ENCODE measurements at regions not wholly inside any gene's neighbourhood (a gene's known extent, or its start where the extent isn't known, plus 50 kb on each side); places are given as distances from the start of the nearest gene placed in this dataset.

- no peak overlapping the region for H3K4me3 ChIP-seq (ENCODE audit: control insufficient read depth, low read depth, low read length)
- DNase-seq (ENCODE audit: low read depth) = peak; percentile 95
Measured at GRCh38 chr1:221829327-221830015, 87.6 kb upstream of the DUSP10 start.

GRCh38 chr1:221827307-221827642 lies 85.4 kb upstream of the DUSP10 start:
- no peak for TF ChIP-seq CTCF (conservative IDR thresholded peaks at IDR 0.05; ENCODE audit: control insufficient read depth, insufficient read depth, low read depth, low read length)
- no peak for DNase-seq (ENCODE audit: low read depth)

More at GRCh38 chr1:221829327-221830015, 87.6 kb upstream of the DUSP10 start:
- TF ChIP-seq CTCF (conservative IDR thresholded peaks at IDR 0.05; ENCODE audit: control insufficient read depth, insufficient read depth, low read depth, low read length) = no peak

GRCh38 chr1:221824909-221825308 lies 83.0 kb upstream of the DUSP10 start:
- DNase-seq (ENCODE audit: low read depth) = no peak
- TF ChIP-seq CTCF (conservative IDR thresholded peaks at IDR 0.05; ENCODE audit: control insufficient read depth, insufficient read depth, low read depth, low read length) = no peak
- H3K4me3 ChIP-seq (ENCODE audit: control insufficient read depth, low read depth, low read length) = no peak overlapping the region

More at GRCh38 chr1:221827307-221827642, 85.4 kb upstream of the DUSP10 start:
- no peak overlapping the region for H3K4me3 ChIP-seq (ENCODE audit: control insufficient read depth, low read depth, low read length)

- H3K4me3 ChIP-seq (ENCODE audit: control insufficient read depth, low read depth, low read length) = no peak overlapping the region
- DNase-seq (ENCODE audit: low read depth) = peak; percentile 90
- TF ChIP-seq CTCF (conservative IDR thresholded peaks at IDR 0.05; ENCODE audit: control insufficient read depth, insufficient read depth, low read depth, low read length) = no peak
Measured at GRCh38 chr1:221824025-221824424, 82.1 kb upstream of the DUSP10 start.

GRCh38 chr1:221823561-221823960 lies 81.7 kb upstream of the DUSP10 start:
- DNase-seq (ENCODE audit: low read depth) = no peak
- TF ChIP-seq CTCF (conservative IDR thresholded peaks at IDR 0.05; ENCODE audit: control insufficient read depth, insufficient read depth, low read depth, low read length) = no peak
- no peak overlapping the region for H3K4me3 ChIP-seq (ENCODE audit: control insufficient read depth, low read depth, low read length)

- H3K4me3 ChIP-seq (ENCODE audit: control insufficient read depth, low read depth, low read length) = no peak overlapping the region
- DNase-seq (ENCODE audit: low read depth) = no peak
- no peak for TF ChIP-seq CTCF (conservative IDR thresholded peaks at IDR 0.05; ENCODE audit: control insufficient read depth, insufficient read depth, low read depth, low read length)
Measured at GRCh38 chr1:221823149-221823548, 81.3 kb upstream of the DUSP10 start.

- DNase-seq (ENCODE audit: low read depth) = no peak
- no peak for TF ChIP-seq CTCF (conservative IDR thresholded peaks at IDR 0.05; ENCODE audit: control insufficient read depth, insufficient read depth, low read depth, low read length)
- H3K4me3 ChIP-seq (ENCODE audit: control insufficient read depth, low read depth, low read length) = no peak overlapping the region
Measured at GRCh38 chr1:221822591-221822990, 80.7 kb upstream of the DUSP10 start.

Measured in fibroblast of mammary gland (primary cell).